IMR-90 (cell line): ENCODE measurements at regions not wholly inside any gene's neighbourhood (a gene's known extent, or its start where the extent isn't known, plus 50 kb on each side); places are given as distances from the start of the nearest gene placed in this dataset.

Experiments used
- CEBPB ChIP-seq: IDR thresholded peaks from 2 replicates; pipeline ENCODE4 v1.6.1; 2012; ENCODE audit warnings: low read depth, low read length, improper control_type of control experiment
- CHD1 ChIP-seq: IDR thresholded peaks from 2 replicates; pipeline ENCODE4 v1.6.1; 2012; ENCODE audit warnings: low read depth, low read length, improper control_type of control experiment
- FOS ChIP-seq: fragments of 150-350 bp; IDR thresholded peaks from 2 replicates; pipeline ENCODE4 v1.6.1; 2016; ENCODE audit warnings: low read depth, low read length
- MAFK ChIP-seq: IDR thresholded peaks from 2 replicates; pipeline ENCODE4 v1.6.1; 2012; ENCODE audit warnings: low read depth, low read length, improper control_type of control experiment
- MAZ ChIP-seq: IDR thresholded peaks from 2 replicates; pipeline ENCODE4 v1.6.1; 2012; ENCODE audit warnings: low read depth, mild to moderate bottlenecking, low read length, improper control_type of control experiment, moderate library complexity, borderline replicate concordance
- NFE2L2 ChIP-seq: fragments of 150-350 bp; IDR thresholded peaks from 2 replicates; pipeline ENCODE4 v1.6.1; 2016; ENCODE audit warnings: low read depth, mild to moderate bottlenecking, low read length
- POLR2A ChIP-seq: IDR thresholded peaks from 2 replicates; pipeline ENCODE4 v1.6.1; 2012; ENCODE audit warnings: mild to moderate bottlenecking, low read depth, low read length
- RAD21 ChIP-seq: IDR thresholded peaks from 2 replicates; pipeline ENCODE4 v1.6.1; 2012; ENCODE audit warnings: low read length, improper control_type of control experiment
- TF ChIP-seq, protein P1 (sequence below): conservative IDR thresholded peaks from 2 replicates; pipeline ENCODE4 v1.5.1; 2012; ENCODE audit warnings: mild to moderate bottlenecking, low read depth, low read length, improper control_type of control experiment

DNA sequence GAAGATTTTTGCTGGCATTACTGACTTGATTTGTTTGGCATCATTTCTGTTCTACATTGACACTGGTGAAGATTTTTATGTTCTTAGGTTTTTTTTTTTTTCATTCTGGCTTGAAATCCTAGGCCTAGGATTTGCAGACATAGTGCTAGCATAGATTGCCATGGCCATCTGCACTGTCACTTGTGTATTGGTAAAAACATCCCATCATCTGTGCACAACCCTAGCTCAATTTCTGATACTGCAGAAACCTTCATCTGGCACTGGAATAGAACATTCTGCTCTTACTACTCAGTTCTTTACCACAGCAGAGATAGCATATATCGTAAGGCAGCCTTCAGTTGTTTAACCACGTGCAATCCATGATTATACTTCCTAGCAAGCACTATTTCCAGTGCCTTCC, 111.5 kb upstream of the IL15 start:
- TF ChIP-seq MAZ (no peak), RAD21 (no peak), NFE2L2 (no peak), MAFK (no peak), POLR2A (no peak), FOS (no peak), CHD1 (no peak), CEBPB (no peak)
- TF ChIP-seq, protein P1, sequence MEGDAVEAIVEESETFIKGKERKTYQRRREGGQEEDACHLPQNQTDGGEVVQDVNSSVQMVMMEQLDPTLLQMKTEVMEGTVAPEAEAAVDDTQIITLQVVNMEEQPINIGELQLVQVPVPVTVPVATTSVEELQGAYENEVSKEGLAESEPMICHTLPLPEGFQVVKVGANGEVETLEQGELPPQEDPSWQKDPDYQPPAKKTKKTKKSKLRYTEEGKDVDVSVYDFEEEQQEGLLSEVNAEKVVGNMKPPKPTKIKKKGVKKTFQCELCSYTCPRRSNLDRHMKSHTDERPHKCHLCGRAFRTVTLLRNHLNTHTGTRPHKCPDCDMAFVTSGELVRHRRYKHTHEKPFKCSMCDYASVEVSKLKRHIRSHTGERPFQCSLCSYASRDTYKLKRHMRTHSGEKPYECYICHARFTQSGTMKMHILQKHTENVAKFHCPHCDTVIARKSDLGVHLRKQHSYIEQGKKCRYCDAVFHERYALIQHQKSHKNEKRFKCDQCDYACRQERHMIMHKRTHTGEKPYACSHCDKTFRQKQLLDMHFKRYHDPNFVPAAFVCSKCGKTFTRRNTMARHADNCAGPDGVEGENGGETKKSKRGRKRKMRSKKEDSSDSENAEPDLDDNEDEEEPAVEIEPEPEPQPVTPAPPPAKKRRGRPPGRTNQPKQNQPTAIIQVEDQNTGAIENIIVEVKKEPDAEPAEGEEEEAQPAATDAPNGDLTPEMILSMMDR: no peak
